Thyroid gland (tissue), 4 donors: ENCODE measurements at regions not wholly inside any gene's neighbourhood (a gene's known extent, or its start where the extent isn't known, plus 50 kb on each side); places are given as distances from the start of the nearest gene placed in this dataset.
"Not testable (repeated sequence)": the region's sequence is repeated elsewhere in the genome, so short reads cannot be mapped to it uniquely, and the experiment has no call there.

Experiments used
- DNase-seq, 2 donors: peaks; one replicate each; pipeline ENCODE4 v3.0.0-alpha.2; 2019
- H3K27ac ChIP-seq, 3 donors: fragments of 200-600 bp; sonication (generic); 1 replicate in 2 of 3; 2 replicates in 1 of 3; pipeline ENCODE4 v1.5.1; 2016 to 2019; ENCODE audit warnings: mild to moderate bottlenecking in 1 of 3, moderate library complexity in 1 of 3
- H3K27me3 ChIP-seq: fragments of 200-600 bp; sonication (generic); one replicate; pipeline ENCODE4 v1.5.1; 2019
- H3K36me3 ChIP-seq, 2 donors: fragments of 200-600 bp; sonication (generic); one replicate each; pipeline ENCODE4 v1.5.1; 2016 to 2019
- H3K4me1 ChIP-seq, 2 donors: fragments of 200-600 bp; sonication (generic); one replicate each; pipeline ENCODE4 v1.5.1; 2017 to 2019
- H3K4me3 ChIP-seq, 3 donors: fragments of 200-600 bp; sonication (generic); replicated peaks in 1 of 3; 1 replicate in 2 of 3; 2 replicates in 1 of 3; pipeline ENCODE4 v1.5.1; 2016; ENCODE audit warnings: mild to moderate bottlenecking in 1 of 3
- H3K9me3 ChIP-seq: fragments of 200-600 bp; sonication (generic); one replicate; pipeline ENCODE4 v1.5.1; 2017
- CTCF ChIP-seq, 6 experiments: fragments of 200-600 bp in 3 of 6; fragments of 450-650 bp in 3 of 6; sonication (generic) in 3 of 6; IDR thresholded peaks; one replicate each; pipeline ENCODE4 v1.5.1; 2016 to 2019; ENCODE audit warnings: antibody characterized with exemption in 6 of 6, mild to moderate bottlenecking in 2 of 6, inconsistent platforms in 1 of 6, moderate library complexity in 1 of 6
- POLR2A ChIP-seq, 2 donors: fragments of 450-650 bp; IDR thresholded peaks; one replicate each; pipeline ENCODE4 v1.6.1; 2017; ENCODE audit warnings: antibody characterized with exemption in 2 of 2, mild to moderate bottlenecking in 2 of 2, moderate library complexity in 1 of 2
- WGBS, 2 donors: methylation state at CpG; one replicate each; pipeline ENCODE4 v1.1.5; 2017; 5-methylcytosine and 5-hydroxymethylcytosine counted together
- intact Hi-C: fragments of 100-400 bp; cut with DNase I; formaldehyde crosslinking; loops from one replicate; pipeline ENCODE4 v1.15.1; 2023

GRCh38 chr6:84871925-84872324 lies 107.5 kb upstream of the TBX18 start:
- Histone ChIP-seq H3K4me3 (no peak overlapping the region), H3K36me3 (no peaks in the 10 kb centered on the region), H3K27ac (no peak overlapping the region), H3K4me1 (no peaks in the 10 kb centered on the region), H3K27me3 (no peaks in the 10 kb centered on the region), H3K9me3 (no peaks in the 10 kb centered on the region)
- TF ChIP-seq CTCF (IDR thresholded peaks at IDR 0.05) (no peak), POLR2A (IDR thresholded peaks at IDR 0.05) (no peak)
- DNase-seq = no peak
- 71 to 80% methylated on average over 4 of the region's 4 CpGs for WGBS, 2 donors
- intact Hi-C loops = no loop called here

DNA sequence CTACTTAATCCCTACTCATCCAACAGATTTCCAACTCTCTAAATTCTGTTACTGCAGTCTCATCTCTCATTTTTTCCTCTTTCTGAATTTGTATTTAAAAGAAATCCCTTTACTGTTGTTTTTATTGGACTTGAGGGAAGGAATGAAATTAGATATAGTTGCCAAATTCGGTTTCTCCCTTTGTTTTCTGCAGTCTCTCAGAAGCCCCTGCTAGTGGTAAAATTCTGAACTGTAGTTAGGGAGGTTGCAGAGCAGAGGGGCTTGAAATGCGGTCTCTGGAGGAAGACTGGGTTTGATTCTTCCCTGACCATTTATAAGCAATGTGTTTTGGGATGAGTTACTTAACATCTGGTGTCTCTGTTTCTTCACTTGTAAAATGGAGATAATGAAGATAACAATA lies 106.3 kb upstream of the TBX18 start:
- Histone ChIP-seq H3K4me3 (no peak overlapping the region), H3K27ac (no peak overlapping the region), H3K4me1 (no peaks in the 10 kb centered on the region), H3K36me3 (no peaks in the 10 kb centered on the region), H3K27me3 (no peaks in the 10 kb centered on the region), H3K9me3 (no peaks in the 10 kb centered on the region)
- 72 to 74% methylated on average over 2 of the region's 2 CpGs for WGBS, 2 donors
- intact Hi-C loops = no loop called here
- TF ChIP-seq POLR2A (IDR thresholded peaks at IDR 0.05) (no peak), CTCF (IDR thresholded peaks at IDR 0.05) (no peak)
- DNase-seq = no peak

DNA sequence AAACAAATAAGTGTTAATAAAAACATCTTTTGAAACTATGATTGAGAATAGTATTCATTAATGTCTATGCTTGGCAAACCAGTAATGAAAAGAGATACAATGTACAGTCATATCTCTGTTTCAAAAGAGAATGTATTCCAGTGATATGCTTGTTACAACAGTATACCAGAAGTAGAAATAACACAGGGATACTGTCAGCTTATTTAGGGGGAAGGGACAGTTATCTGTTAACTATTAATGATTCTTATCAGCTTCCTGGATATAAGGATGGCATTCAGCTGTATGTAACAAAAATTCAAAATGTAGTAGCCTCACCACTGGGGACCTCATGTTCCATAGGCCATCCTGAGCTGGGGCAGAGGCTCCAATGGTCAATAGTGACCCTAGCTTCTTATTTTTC lies 103.8 kb upstream of the TBX18 start:
- H3K27me3 ChIP-seq = no peaks in the 10 kb centered on the region
- no peak for TF ChIP-seq POLR2A (IDR thresholded peaks at IDR 0.05)
- no peak for TF ChIP-seq CTCF (IDR thresholded peaks at IDR 0.05)

DNA sequence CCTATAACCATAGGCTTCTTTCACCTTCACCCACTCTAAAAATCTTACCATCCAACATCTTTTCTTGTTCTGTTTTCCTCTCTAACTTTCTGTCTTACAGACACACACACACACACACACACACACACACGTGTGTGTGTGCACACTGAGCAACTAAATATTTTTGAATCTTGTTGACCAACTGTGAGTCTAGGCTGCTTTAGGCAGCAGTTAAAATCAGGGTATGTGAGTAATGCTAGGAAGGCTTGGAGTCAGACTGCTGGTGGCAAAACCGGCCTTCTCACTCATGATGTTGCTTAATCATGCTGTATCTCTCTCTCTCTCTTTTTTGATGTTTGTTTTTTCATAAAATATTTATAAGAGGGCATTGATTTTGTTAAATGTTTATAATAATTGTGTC lies 103.1 kb upstream of the TBX18 start:
- no peaks in the 10 kb centered on the region for H3K27me3 ChIP-seq
- no peaks in the 10 kb centered on the region for H3K9me3 ChIP-seq
- H3K36me3 ChIP-seq = no peaks in the 10 kb centered on the region
- 60 to 61% methylated on average over 2 of the region's 2 CpGs for WGBS, 2 donors
- no peak overlapping the region for H3K4me3 ChIP-seq
- intact Hi-C loops = no loop called here
- no peak for TF ChIP-seq CTCF (IDR thresholded peaks at IDR 0.05)
- TF ChIP-seq POLR2A (IDR thresholded peaks at IDR 0.05) = no peak
- no peaks in the 10 kb centered on the region for H3K4me1 ChIP-seq
- no peak overlapping the region for H3K27ac ChIP-seq
- DNase-seq = no peak

More for the DNA sequence above, 103.8 kb upstream of the TBX18 start:
- no peaks in the 10 kb centered on the region for H3K36me3 ChIP-seq
- no peak overlapping the region for H3K27ac ChIP-seq
- H3K4me3 ChIP-seq = no peak overlapping the region
- H3K9me3 ChIP-seq = no peaks in the 10 kb centered on the region
- no peaks in the 10 kb centered on the region for H3K4me1 ChIP-seq
- intact Hi-C loops = no loop called here
- no peak for DNase-seq

- H3K4me1 ChIP-seq = no peaks in the 10 kb centered on the region
- H3K4me3 ChIP-seq = no peak overlapping the region
- TF ChIP-seq CTCF (IDR thresholded peaks at IDR 0.05) = no peak
- no peak for TF ChIP-seq POLR2A (IDR thresholded peaks at IDR 0.05)
- WGBS, 2 donors = 44 to 52% methylated on average over 1 of the region's 1 CpG
- no peaks in the 10 kb centered on the region for H3K36me3 ChIP-seq
- intact Hi-C loops = no loop called here
- no peaks in the 10 kb centered on the region for H3K27me3 ChIP-seq
- no peak for DNase-seq
- no peaks in the 10 kb centered on the region for H3K9me3 ChIP-seq
- H3K27ac ChIP-seq = no peak overlapping the region
Measured at GRCh38 chr6:84866715-84867114, 102.3 kb upstream of the TBX18 start.

DNA sequence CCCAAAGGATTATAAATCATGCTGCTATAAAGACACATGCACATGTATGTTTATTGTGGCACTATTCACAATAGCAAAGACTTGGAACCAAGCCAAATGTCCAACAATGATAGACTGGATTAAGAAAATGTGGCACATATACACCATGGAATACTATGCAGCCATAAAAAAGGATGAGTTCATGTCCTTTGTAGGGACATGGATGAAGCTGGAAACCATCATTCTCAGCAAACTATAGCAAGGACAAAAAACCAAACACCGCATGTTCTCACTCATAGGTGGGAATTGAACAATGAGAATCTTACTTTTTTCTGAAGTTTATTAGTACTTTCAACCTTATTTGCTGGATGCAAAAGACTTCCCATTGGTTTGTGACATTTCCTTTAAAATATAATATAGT lies 101.0 kb upstream of the TBX18 start:
- DNase-seq, H3K27ac ChIP-seq, H3K9me3 ChIP-seq, H3K27me3 ChIP-seq, H3K36me3 ChIP-seq, H3K4me3 ChIP-seq, intact Hi-C loops, H3K4me1 ChIP-seq: not testable (repeated sequence)
- 97 to 100% methylated on average over 1 of the region's 1 CpG for WGBS, 2 donors
